ENCODE measurements at regions not wholly inside any gene's neighbourhood (a gene's known extent, or its start where the extent isn't known, plus 50 kb on each side); places are given as distances from the start of the nearest gene placed in this dataset.

DNA sequence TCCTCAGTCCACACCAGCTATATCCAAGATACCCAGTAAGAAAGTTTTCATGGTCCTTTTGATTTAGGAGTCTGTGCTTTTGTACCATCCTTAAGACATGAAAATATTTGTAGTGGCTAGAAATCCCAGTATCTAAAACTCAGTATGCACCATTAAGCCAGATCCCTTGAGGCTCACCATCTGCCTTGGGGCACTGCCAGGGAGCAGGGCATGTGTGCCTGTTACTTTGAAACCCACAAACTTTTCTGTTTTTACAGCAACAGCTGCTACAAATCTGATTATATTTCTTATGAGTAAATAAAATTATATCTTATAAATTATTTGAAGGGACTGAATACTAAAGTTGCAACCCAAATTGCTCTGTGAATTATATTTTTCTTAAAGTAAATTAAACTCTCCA, 290.5 kb upstream of the MANEA start:
- Histone ChIP-seq H3K27ac (ENCODE audit: low read depth, low read length) (no peak overlapping the region), H2AFZ (ENCODE audit: low read depth, low read length, poor library complexity, severe bottlenecking) (no peak overlapping the region), H3K79me2 (ENCODE audit: insufficient read depth, low read length) (no peaks in the 10 kb centered on the region), H3K36me3 (ENCODE audit: control insufficient read depth in 1 of 2, insufficient read depth in 2 of 2, low read length in 2 of 2) (no peaks in the 10 kb centered on the region), H3K4me2 (ENCODE audit: low read length) (no peak overlapping the region), H3K27me3 (ENCODE audit: insufficient read depth, low read length) (no peaks in the 10 kb centered on the region), H3K9me2 (ENCODE audit: insufficient read depth) (no peaks in the 10 kb centered on the region), H3K9me3 (ENCODE audit: control insufficient read depth in 1 of 2, insufficient read depth in 1 of 2, low read depth in 1 of 2, low read length in 2 of 2) (no peaks in the 10 kb centered on the region; a peak in 1 of 4 replicates), H3K4me1 (ENCODE audit: control insufficient read depth in 1 of 2, insufficient read depth in 2 of 2, low read length in 2 of 2) (no peaks in the 10 kb centered on the region), H3K9ac (ENCODE audit: low read length) (no peak overlapping the region), H4K20me1 (ENCODE audit: insufficient read depth) (no peaks in the 10 kb centered on the region), H3K4me3 (replicated peaks in 1 of 2; ENCODE audit: low read depth in 1 of 2, low read length in 2 of 2) (no peak overlapping the region)
- ChIA-PET POLR2A (no interaction called here), CTCF (no interaction called here), RAD21 (ENCODE audit: low non-redundant PET in 1 of 2, low total read pairs in 2 of 2, uncharacterized antibody in 2 of 2, unreplicated experiment in 2 of 2) (no interaction called here)
- TF ChIP-seq ZNF274 (IDR thresholded peaks at IDR 0.05; ENCODE audit: low read depth, low read length) (no peak), CEBPB (IDR thresholded peaks at IDR 0.05; ENCODE audit: low read depth) (no peak), JUND (IDR thresholded peaks at IDR 0.05) (no peak), TCF7L2 (IDR thresholded peaks at IDR 0.05; ENCODE audit: borderline replicate concordance, extremely low read depth, insufficient read depth, insufficient read length) (no peak), RAD21 (IDR thresholded peaks at IDR 0.05; ENCODE audit: low read depth) (no peak), POLR2A (IDR thresholded peaks at IDR 0.05; ENCODE audit: borderline replicate concordance, extremely low read depth, insufficient read depth, insufficient read length) (no peak), EZH2phosphoT487 (IDR thresholded peaks at IDR 0.05; ENCODE audit: borderline replicate concordance) (no peak), SIN3A (IDR thresholded peaks at IDR 0.05; ENCODE audit: low read depth) (no peak), ZFX (IDR thresholded peaks at IDR 0.05) (no peak), YY1 (IDR thresholded peaks at IDR 0.05; ENCODE audit: extremely low read depth, insufficient replicate concordance, low read depth, low read length) (no peak), ELF1 (IDR thresholded peaks at IDR 0.05; ENCODE audit: borderline replicate concordance, low read depth) (no peak), POLR2AphosphoS5 (IDR thresholded peaks at IDR 0.05; ENCODE audit: low read depth, low read length) (no peak), CBX3 (IDR thresholded peaks at IDR 0.05; ENCODE audit: low read depth) (no peak), FOSL1 (IDR thresholded peaks at IDR 0.05; ENCODE audit: low read depth) (no peak), EGR1 (IDR thresholded peaks at IDR 0.05; ENCODE audit: low read depth) (no peak), SRF (IDR thresholded peaks at IDR 0.05; ENCODE audit: low read depth) (no peak), SP1 (IDR thresholded peaks at IDR 0.05; ENCODE audit: low read depth) (no peak)
- TF ChIP-seq, protein P1, sequence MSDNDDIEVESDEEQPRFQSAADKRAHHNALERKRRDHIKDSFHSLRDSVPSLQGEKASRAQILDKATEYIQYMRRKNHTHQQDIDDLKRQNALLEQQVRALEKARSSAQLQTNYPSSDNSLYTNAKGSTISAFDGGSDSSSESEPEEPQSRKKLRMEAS (IDR thresholded peaks at IDR 0.05): no peak
- TF ChIP-seq, protein P2, sequence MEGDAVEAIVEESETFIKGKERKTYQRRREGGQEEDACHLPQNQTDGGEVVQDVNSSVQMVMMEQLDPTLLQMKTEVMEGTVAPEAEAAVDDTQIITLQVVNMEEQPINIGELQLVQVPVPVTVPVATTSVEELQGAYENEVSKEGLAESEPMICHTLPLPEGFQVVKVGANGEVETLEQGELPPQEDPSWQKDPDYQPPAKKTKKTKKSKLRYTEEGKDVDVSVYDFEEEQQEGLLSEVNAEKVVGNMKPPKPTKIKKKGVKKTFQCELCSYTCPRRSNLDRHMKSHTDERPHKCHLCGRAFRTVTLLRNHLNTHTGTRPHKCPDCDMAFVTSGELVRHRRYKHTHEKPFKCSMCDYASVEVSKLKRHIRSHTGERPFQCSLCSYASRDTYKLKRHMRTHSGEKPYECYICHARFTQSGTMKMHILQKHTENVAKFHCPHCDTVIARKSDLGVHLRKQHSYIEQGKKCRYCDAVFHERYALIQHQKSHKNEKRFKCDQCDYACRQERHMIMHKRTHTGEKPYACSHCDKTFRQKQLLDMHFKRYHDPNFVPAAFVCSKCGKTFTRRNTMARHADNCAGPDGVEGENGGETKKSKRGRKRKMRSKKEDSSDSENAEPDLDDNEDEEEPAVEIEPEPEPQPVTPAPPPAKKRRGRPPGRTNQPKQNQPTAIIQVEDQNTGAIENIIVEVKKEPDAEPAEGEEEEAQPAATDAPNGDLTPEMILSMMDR (IDR thresholded peaks at IDR 0.05 in 2 of 3, conservative IDR thresholded peaks at IDR 0.05 in 1 of 3; ENCODE audit: borderline replicate concordance in 1 of 3, insufficient read depth in 1 of 3, low read depth in 2 of 3, low read length in 2 of 3): no peak
- TF ChIP-seq, protein P3, sequence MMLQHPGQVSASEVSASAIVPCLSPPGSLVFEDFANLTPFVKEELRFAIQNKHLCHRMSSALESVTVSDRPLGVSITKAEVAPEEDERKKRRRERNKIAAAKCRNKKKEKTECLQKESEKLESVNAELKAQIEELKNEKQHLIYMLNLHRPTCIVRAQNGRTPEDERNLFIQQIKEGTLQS (IDR thresholded peaks at IDR 0.05): no peak
- DNase-seq (ENCODE audit: low read depth, low spot score) (no peak), ATAC-seq (no peak)
- no TSS peak for BruUV-seq (replicated peaks)
- intact Hi-C loops (cut with micrococcal nuclease): no loop called here
